CD4-positive, CD25-positive, alpha-beta regulatory T cell (primary cell): ENCODE measurements at regions not wholly inside any gene's neighbourhood (a gene's known extent, or its start where the extent isn't known, plus 50 kb on each side); places are given as distances from the start of the nearest gene placed in this dataset.
A peak's percentile ranks its signal among the peaks of the same experiment; 100 is the strongest.

Source experiments
- ATAC-seq, 2 donors: fragments of 150-1000 bp; cut with Tn5 transposase; one replicate each; pipeline ENCODE4 v1.10.0; 2021; ENCODE audit warnings: low read depth in 2 of 2, moderate number of reproducible peaks in 2 of 2, moderate library complexity in 1 of 2
- DNase-seq, 3 donors: peaks; one replicate each; pipeline versions ENCODE4 v3.0.0 to v3.0.0-alpha.2; 2012 to 2022; ENCODE audit warnings: mixed read lengths in 1 of 3
- H3K27ac ChIP-seq: one replicate; pipeline ENCODE4 v1.7.0; 2013; ENCODE audit warnings: mild to moderate bottlenecking, low read length; ENCODE audit not compliant: insufficient read depth, poor library complexity, severe bottlenecking
- H3K27me3 ChIP-seq: one replicate; pipeline ENCODE4 v1.7.0; 2013; ENCODE audit warnings: low read length; ENCODE audit not compliant: control insufficient read depth, insufficient read depth
- H3K36me3 ChIP-seq: one replicate; pipeline ENCODE4 v1.7.0; 2013; ENCODE audit warnings: mild to moderate bottlenecking, low read length, moderate library complexity; ENCODE audit not compliant: control insufficient read depth, insufficient read depth
- H3K4me1 ChIP-seq: 2 replicates; pipeline ENCODE4 v1.7.0; 2013; ENCODE audit warnings: mild to moderate bottlenecking, low read length; ENCODE audit not compliant: insufficient read depth, control insufficient read depth, poor library complexity, severe bottlenecking
- H3K4me3 ChIP-seq: one replicate; pipeline ENCODE4 v1.7.0; 2013; ENCODE audit warnings: low read depth, mild to moderate bottlenecking, low read length, moderate library complexity
- H3K9me3 ChIP-seq, 2 experiments: 1 replicate in 1 of 2; 2 replicates in 1 of 2; pipeline ENCODE4 v1.7.0; 2013; ENCODE audit warnings: low read length in 2 of 2, mild to moderate bottlenecking in 1 of 2, moderate library complexity in 1 of 2; ENCODE audit not compliant: control insufficient read depth in 2 of 2
- H3K27ac Mint-ChIP-seq, 3 donors: one replicate each; pipeline ENCODE4 v1.8.0; 2020 to 2022; ENCODE audit warnings: mild to moderate bottlenecking in 3 of 3, mixed read lengths in 3 of 3, moderate library complexity in 2 of 3
- H3K27me3 Mint-ChIP-seq: one replicate; pipeline ENCODE4 v1.8.0; 2022; ENCODE audit warnings: mild to moderate bottlenecking, mixed read lengths
- H3K36me3 Mint-ChIP-seq: one replicate; pipeline ENCODE4 v1.8.0; 2020; ENCODE audit warnings: mixed read lengths
- H3K4me1 Mint-ChIP-seq, 4 donors: one replicate each; pipeline ENCODE4 v1.8.0; 2020 to 2022; ENCODE audit warnings: mixed read lengths in 4 of 4, mild to moderate bottlenecking in 1 of 4
- H3K4me3 Mint-ChIP-seq, 4 donors: one replicate each; pipeline ENCODE4 v1.8.0; 2020 to 2022; ENCODE audit warnings: mild to moderate bottlenecking in 4 of 4, mixed read lengths in 4 of 4, moderate library complexity in 3 of 4
- H3K9me3 Mint-ChIP-seq, 7 donors: one replicate each; pipeline ENCODE4 v1.8.0; 2020 to 2022; ENCODE audit warnings: mixed read lengths in 7 of 7, mild to moderate bottlenecking in 3 of 7, moderate library complexity in 2 of 7

DNA sequence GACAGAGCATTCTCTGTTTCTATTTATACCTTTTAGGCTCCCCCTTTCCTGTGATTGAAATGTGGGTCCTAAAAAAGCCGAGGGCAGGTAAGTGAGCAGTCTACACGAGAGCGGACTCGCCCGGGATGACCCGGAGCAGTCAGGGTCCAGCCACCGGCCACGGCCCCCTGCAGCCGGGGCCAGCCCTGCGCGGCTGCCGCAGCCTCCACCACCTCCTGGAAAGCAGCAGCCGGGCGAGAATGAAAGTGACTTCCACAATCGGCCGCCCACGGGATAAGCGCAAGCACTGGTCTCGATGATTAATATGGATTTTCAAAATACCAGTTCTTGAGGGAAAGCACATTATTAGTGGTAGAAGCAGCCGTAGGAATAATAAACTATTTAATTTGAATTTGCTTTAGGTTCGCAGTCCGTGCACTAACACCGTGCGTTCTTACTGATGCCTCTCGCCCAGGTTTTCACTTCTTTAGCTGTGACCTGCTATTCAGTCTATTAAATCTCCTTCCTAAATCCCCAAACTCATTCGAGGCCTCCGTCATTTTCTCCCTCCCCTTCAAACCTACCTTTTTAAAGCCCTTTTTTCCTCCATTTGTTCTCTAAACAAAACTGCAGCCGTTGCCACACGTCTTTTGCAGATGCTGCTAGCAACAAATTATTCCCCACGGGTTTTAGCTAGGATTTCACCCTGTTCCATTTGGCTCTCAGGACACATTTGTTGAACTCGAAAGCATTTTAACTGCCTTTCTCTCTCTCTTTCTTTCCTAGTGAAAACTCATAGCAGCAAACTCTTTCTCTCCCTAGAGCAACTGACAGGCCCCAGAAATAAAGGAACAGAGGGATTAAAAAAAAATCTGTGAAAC, 1015.1 kb upstream of the PIK3C3 start:
- no peaks in the 10 kb centered on the region for H3K27me3 ChIP-seq
- no peak overlapping the region for H3K27ac ChIP-seq
- H3K36me3 ChIP-seq = no peaks in the 10 kb centered on the region
- ATAC-seq = no peak
- Mint-ChIP-seq H3K9me3 (peaks cover 1 to 31% (median 9%) of the 10 kb centered on the region in 7 donors), H3K4me3 (no peak overlapping the region), H3K27me3 (no peaks in the 10 kb centered on the region), H3K36me3 (no peaks in the 10 kb centered on the region), H3K27ac (peak overlapping the region in 1 of 3 donors; percentile 20), H3K4me1 (no peaks in the 10 kb centered on the region)
- H3K4me3 ChIP-seq = no peak overlapping the region
- H3K9me3 ChIP-seq = peaks cover 0 to 4% of the 10 kb centered on the region in 2 experiments
- H3K4me1 ChIP-seq = no peaks in the 10 kb centered on the region
- DNase-seq = no peak

DNA sequence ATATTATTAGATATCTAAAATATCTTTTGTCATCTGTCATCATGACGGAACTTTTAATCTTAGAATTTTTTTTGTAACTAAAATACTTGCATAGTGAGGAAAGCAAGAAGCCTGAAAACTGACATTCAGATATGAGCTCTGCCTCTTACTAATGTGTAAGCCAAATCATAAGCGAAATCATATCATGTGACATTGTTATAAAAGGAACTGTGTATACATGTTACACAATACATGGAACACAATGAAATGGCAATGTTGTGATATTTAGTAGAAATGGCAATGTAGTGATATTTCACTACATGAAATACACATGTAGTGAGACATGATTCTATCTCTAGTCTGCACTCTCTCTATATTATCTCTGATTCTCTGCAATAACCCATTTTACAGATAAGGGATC, 1016.4 kb upstream of the PIK3C3 start:
- DNase-seq (no peak), ATAC-seq (no peak)
- H3K36me3 ChIP-seq = no peaks in the 10 kb centered on the region
- H3K27ac ChIP-seq = no peak overlapping the region
- H3K4me3 ChIP-seq = no peak overlapping the region
- Mint-ChIP-seq H3K4me1 (no peaks in the 10 kb centered on the region), H3K27ac (no peak overlapping the region), H3K9me3 (peaks cover 4 to 31% (median 11%) of the 10 kb centered on the region in 7 donors), H3K36me3 (no peaks in the 10 kb centered on the region), H3K4me3 (no peak overlapping the region), H3K27me3 (no peaks in the 10 kb centered on the region)
- H3K9me3 ChIP-seq = peaks cover 0 to 4% of the 10 kb centered on the region in 2 experiments
- H3K27me3 ChIP-seq = no peaks in the 10 kb centered on the region
- H3K4me1 ChIP-seq = no peaks in the 10 kb centered on the region

GRCh38 chr18:40937386-40937785, 1017.6 kb upstream of the PIK3C3 start:
- Histone ChIP-seq H3K27ac (no peak overlapping the region), H3K27me3 (no peaks in the 10 kb centered on the region), H3K4me1 (no peaks in the 10 kb centered on the region), H3K9me3 (peaks cover 0 to 4% of the 10 kb centered on the region in 2 experiments), H3K36me3 (no peaks in the 10 kb centered on the region), H3K4me3 (no peak overlapping the region)
- no peak overlapping the region for H3K4me3 Mint-ChIP-seq
- H3K27me3 Mint-ChIP-seq = no peaks in the 10 kb centered on the region
- ATAC-seq = no peak
- H3K4me1 Mint-ChIP-seq = no peaks in the 10 kb centered on the region
- H3K27ac Mint-ChIP-seq = no peak overlapping the region
- H3K36me3 Mint-ChIP-seq = no peaks in the 10 kb centered on the region
- DNase-seq = no peak
- H3K9me3 Mint-ChIP-seq = peaks cover 1 to 21% (median 10%) of the 10 kb centered on the region in 7 donors

DNA sequence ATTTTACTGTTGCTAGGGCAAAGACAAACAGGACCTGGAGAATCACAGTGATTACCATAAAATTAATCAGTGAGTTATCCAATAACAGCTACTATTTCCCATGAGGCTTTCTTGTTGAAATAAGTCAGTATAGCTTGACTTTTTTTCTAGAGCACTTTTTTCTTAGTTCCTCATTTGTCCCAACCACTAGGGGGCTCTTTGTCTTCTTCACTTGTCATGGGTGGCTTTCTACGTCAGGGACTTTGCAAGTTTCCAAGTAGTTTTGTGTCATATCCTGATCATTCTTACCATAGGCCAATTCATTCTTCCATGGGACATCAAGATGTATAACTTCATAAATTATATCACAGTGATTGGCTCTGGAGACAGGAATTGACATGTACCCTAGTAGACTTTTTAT, 1019.6 kb upstream of the PIK3C3 start:
- H3K36me3 ChIP-seq = no peaks in the 10 kb centered on the region
- no peaks in the 10 kb centered on the region for H3K4me1 Mint-ChIP-seq
- no peak overlapping the region for H3K27ac ChIP-seq
- no peaks in the 10 kb centered on the region for H3K27me3 Mint-ChIP-seq
- H3K9me3 Mint-ChIP-seq = peaks cover 0 to 19% (median 5%) of the 10 kb centered on the region in 7 donors
- H3K27ac Mint-ChIP-seq = no peak overlapping the region
- ATAC-seq = no peak
- DNase-seq = no peak
- no peak overlapping the region for H3K4me3 ChIP-seq
- H3K4me3 Mint-ChIP-seq = no peak overlapping the region
- no peaks in the 10 kb centered on the region for H3K27me3 ChIP-seq
- H3K36me3 Mint-ChIP-seq = no peaks in the 10 kb centered on the region
- peaks cover 0 to 4% of the 10 kb centered on the region in 2 experiments for H3K9me3 ChIP-seq
- no peaks in the 10 kb centered on the region for H3K4me1 ChIP-seq

GRCh38 chr18:40932862-40933261, 1022.2 kb upstream of the PIK3C3 start:
- Histone ChIP-seq H3K27ac (no peak overlapping the region), H3K4me3 (no peak overlapping the region), H3K27me3 (no peaks in the 10 kb centered on the region), H3K9me3 (peaks cover 0 to 2% of the 10 kb centered on the region in 2 experiments), H3K4me1 (no peaks in the 10 kb centered on the region), H3K36me3 (no peaks in the 10 kb centered on the region)
- Mint-ChIP-seq H3K36me3 (no peaks in the 10 kb centered on the region), H3K27ac (no peak overlapping the region), H3K4me3 (no peak overlapping the region), H3K27me3 (no peaks in the 10 kb centered on the region), H3K4me1 (no peaks in the 10 kb centered on the region), H3K9me3 (peaks cover 5 to 23% (median 9%) of the 10 kb centered on the region in 7 donors)
- DNase-seq = no peak
- ATAC-seq = no peak

DNA sequence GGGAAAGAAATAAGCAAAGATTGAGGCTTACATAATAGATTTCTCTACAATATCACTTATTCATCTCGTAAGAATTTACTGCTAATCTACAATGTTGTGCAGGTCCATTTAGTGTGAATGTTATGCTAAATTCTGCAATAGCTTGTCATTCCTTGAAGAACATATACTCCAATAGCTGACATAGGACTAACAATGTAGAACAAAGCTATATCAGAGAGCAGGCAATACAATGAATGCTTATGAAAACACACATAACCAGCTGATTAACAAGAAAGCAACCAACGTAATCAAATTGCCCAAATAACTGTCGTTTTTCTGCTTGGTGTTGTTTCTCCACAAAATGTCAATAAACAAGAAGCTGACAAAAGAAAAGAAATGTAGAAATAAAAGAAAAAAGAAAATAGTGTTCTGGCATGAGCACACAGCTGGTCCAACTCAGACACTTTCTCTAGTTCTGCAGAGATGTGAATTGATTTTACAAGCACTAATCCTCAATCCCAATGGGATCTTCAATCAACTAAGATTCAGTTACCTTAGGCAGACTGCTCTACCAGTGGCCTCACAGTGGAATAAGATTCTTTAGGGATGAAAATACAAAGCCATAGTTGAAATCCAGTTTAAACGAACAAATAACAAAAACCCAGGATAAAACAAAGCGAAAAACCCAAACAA, 1024.7 kb upstream of the PIK3C3 start:
- ATAC-seq = no peak
- peaks cover 4 to 17% (median 8%) of the 10 kb centered on the region in 7 donors for H3K9me3 Mint-ChIP-seq
- H3K27me3 ChIP-seq = no peaks in the 10 kb centered on the region
- no peak overlapping the region for H3K4me3 ChIP-seq
- H3K27ac Mint-ChIP-seq = no peak overlapping the region
- no peaks in the 10 kb centered on the region for H3K36me3 ChIP-seq
- no peaks in the 10 kb centered on the region for H3K4me1 ChIP-seq
- no peaks in the 10 kb centered on the region for H3K4me1 Mint-ChIP-seq
- no peaks in the 10 kb centered on the region for H3K36me3 Mint-ChIP-seq
- H3K27ac ChIP-seq = no peak overlapping the region
- H3K27me3 Mint-ChIP-seq = no peaks in the 10 kb centered on the region
- H3K4me3 Mint-ChIP-seq = no peak overlapping the region
- no peak for DNase-seq
- peaks cover 0 to 2% of the 10 kb centered on the region in 2 experiments for H3K9me3 ChIP-seq

DNA sequence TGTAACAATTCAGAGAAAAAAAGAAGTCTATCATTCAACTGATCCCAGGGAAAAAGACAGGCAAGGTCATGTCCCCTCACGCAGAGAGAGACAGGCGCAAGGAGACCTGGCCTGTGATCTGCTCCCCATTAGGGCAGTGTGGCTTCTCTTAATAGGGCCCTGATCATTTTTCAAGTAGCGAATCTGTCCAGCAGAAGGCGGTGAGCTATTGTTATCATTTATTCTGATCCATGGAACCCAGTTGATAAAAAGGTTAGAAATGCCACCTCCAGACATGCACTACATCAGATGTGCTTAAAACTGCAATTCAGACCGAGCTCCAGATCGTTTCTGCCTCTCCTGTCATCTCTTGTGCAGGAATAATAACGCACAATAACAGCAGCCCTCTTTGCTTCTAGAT, 1025.6 kb upstream of the PIK3C3 start:
- Histone ChIP-seq H3K4me1 (no peaks in the 10 kb centered on the region), H3K27me3 (no peaks in the 10 kb centered on the region), H3K36me3 (no peaks in the 10 kb centered on the region), H3K4me3 (no peak overlapping the region), H3K27ac (no peak overlapping the region), H3K9me3 (peaks cover 0 to 2% of the 10 kb centered on the region in 2 experiments)
- DNase-seq (no peak), ATAC-seq (no peak)
- H3K4me1 Mint-ChIP-seq = no peaks in the 10 kb centered on the region
- H3K36me3 Mint-ChIP-seq = no peaks in the 10 kb centered on the region
- peaks cover 5 to 19% (median 9%) of the 10 kb centered on the region in 7 donors for H3K9me3 Mint-ChIP-seq
- H3K27ac Mint-ChIP-seq = no peak overlapping the region
- no peak overlapping the region for H3K4me3 Mint-ChIP-seq
- no peaks in the 10 kb centered on the region for H3K27me3 Mint-ChIP-seq
